Astrocyte (in vitro differentiated cells and primary cell): ENCODE measurements at regions not wholly inside any gene's neighbourhood (a gene's known extent, or its start where the extent isn't known, plus 50 kb on each side); places are given as distances from the start of the nearest gene placed in this dataset.

ENCODE experiments used
- EZH2 ChIP-seq: IDR thresholded peaks from 2 replicates; pipeline ENCODE4 v1.6.1; 2012; ENCODE audit warnings: mild to moderate bottlenecking, low read length, inconsistent platforms; ENCODE audit not compliant: insufficient read depth
- TF ChIP-seq, protein P1 (sequence below): IDR thresholded peaks from 2 replicates; pipeline ENCODE4 v1.5.1; 2011; ENCODE audit warnings: low read depth, mild to moderate bottlenecking, inconsistent platforms, low read length, moderate library complexity; ENCODE audit not compliant: insufficient read depth

DNA sequence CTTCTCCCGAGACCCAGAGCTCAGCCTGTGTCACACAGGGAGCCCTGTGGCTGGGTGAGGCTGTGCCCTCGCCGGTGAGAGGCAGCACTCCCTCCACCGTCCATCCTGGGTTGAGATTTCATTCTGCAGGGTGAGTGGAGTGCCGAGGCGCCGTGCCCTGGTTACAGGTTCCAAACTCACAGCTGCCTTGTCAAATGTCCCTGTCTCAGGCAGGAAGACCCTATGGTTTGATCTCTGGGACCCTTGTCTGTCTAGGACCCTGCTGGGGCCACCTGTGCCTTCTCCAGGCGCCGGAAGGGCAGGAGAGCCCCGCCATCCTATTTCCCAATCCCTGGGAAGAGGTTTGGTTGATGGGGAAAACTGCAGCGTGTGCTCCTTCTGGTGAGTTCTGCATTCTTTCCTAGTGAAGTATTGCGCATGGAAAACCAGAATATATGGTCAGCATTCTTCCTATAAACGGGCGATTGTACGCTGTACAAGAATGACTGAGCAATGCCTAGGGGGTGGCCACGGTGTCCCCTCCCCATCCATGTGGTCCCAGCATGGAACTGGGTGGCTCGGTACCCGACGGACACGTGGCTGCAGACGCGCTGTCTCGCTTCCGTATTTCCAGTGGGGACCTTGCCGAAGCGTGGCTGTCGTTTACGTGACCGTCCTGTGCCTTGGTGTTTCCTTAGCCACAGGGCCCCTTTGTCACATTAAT, 95.9 kb upstream of the COL5A1 start:
- TF ChIP-seq, protein P1, sequence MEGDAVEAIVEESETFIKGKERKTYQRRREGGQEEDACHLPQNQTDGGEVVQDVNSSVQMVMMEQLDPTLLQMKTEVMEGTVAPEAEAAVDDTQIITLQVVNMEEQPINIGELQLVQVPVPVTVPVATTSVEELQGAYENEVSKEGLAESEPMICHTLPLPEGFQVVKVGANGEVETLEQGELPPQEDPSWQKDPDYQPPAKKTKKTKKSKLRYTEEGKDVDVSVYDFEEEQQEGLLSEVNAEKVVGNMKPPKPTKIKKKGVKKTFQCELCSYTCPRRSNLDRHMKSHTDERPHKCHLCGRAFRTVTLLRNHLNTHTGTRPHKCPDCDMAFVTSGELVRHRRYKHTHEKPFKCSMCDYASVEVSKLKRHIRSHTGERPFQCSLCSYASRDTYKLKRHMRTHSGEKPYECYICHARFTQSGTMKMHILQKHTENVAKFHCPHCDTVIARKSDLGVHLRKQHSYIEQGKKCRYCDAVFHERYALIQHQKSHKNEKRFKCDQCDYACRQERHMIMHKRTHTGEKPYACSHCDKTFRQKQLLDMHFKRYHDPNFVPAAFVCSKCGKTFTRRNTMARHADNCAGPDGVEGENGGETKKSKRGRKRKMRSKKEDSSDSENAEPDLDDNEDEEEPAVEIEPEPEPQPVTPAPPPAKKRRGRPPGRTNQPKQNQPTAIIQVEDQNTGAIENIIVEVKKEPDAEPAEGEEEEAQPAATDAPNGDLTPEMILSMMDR, result no peak
- TF ChIP-seq EZH2, result no peak
